Esophagus muscularis mucosa (tissue), 4 donors: ENCODE measurements at regions not wholly inside any gene's neighbourhood (a gene's known extent, or its start where the extent isn't known, plus 50 kb on each side); places are given as distances from the start of the nearest gene placed in this dataset.

Experiments used
- DNase-seq: peaks from one replicate; pipeline ENCODE4 v3.0.0-alpha.2; 2017; ENCODE audit errors: extremely low spot score
- H3K27ac ChIP-seq, 4 donors: fragments of 200-600 bp; sonication (generic); replicated peaks in 1 of 4; 1 replicate in 3 of 4; 2 replicates in 1 of 4; pipeline ENCODE4 v1.5.1; 2016 to 2019; ENCODE audit warnings: mild to moderate bottlenecking in 1 of 4
- H3K27me3 ChIP-seq, 4 donors: fragments of 200-600 bp; sonication (generic); one replicate each; pipeline versions ENCODE4 v1.5.1 to v1.6.0; 2016 to 2019
- H3K36me3 ChIP-seq, 4 donors: fragments of 200-600 bp; sonication (generic); one replicate each; pipeline ENCODE4 v1.5.1; 2016 to 2019
- H3K4me1 ChIP-seq, 4 donors: fragments of 200-600 bp; sonication (generic); one replicate each; pipeline ENCODE4 v1.5.1; 2016 to 2019
- H3K4me3 ChIP-seq, 4 donors: fragments of 200-600 bp; sonication (generic); 1 replicate in 2 of 4; 2 replicates in 2 of 4; pipeline ENCODE4 v1.5.1; 2016 to 2019; ENCODE audit warnings: mild to moderate bottlenecking in 4 of 4, moderate library complexity in 1 of 4
- H3K9me3 ChIP-seq, 4 donors: fragments of 200-600 bp; sonication (generic); 1 replicate in 3 of 4; 2 replicates in 1 of 4; pipeline ENCODE4 v1.5.1; 2016 to 2019
- CTCF ChIP-seq, 3 experiments: fragments of 200-600 bp in 2 of 3; fragments of 450-650 bp in 1 of 3; sonication (generic) in 2 of 3; IDR thresholded peaks; one replicate each; pipeline ENCODE4 v1.5.1; 2017 to 2019; ENCODE audit warnings: antibody characterized with exemption in 3 of 3, mild to moderate bottlenecking in 2 of 3, moderate library complexity in 1 of 3
- EP300 ChIP-seq: sonication (generic); formaldehyde crosslinking; IDR thresholded peaks from one replicate; pipeline ENCODE4 v1.6.1; 2017; ENCODE audit warnings: antibody characterized with exemption
- POLR2A ChIP-seq: fragments of 450-650 bp; IDR thresholded peaks from one replicate; pipeline ENCODE4 v1.6.1; 2017; ENCODE audit warnings: antibody characterized with exemption, moderate library complexity, mild to moderate bottlenecking, low read depth
- POLR2AphosphoS5 ChIP-seq, 2 donors: sonication (generic); formaldehyde crosslinking; IDR thresholded peaks; one replicate each; pipeline ENCODE4 v1.6.1; 2017; ENCODE audit warnings: antibody characterized with exemption in 2 of 2
- WGBS: methylation state at CpG from one replicate; pipeline ENCODE4 v1.1.5; 2018; 5-methylcytosine and 5-hydroxymethylcytosine counted together
- intact Hi-C: fragments of 100-400 bp; cut with DNase I; formaldehyde crosslinking; loops from one replicate; pipeline ENCODE4 v1.15.1; 2023

- intact Hi-C loops = no loop called here
- H3K27me3 ChIP-seq = no peaks in the 10 kb centered on the region
- H3K36me3 ChIP-seq = no peaks in the 10 kb centered on the region
- no peak for DNase-seq
- H3K27ac ChIP-seq = no peak overlapping the region
- 72% methylated on average over 4 of the region's 4 CpGs for WGBS
- H3K9me3 ChIP-seq = no peaks in the 10 kb centered on the region
- no peak overlapping the region for H3K4me3 ChIP-seq
- TF ChIP-seq CTCF (IDR thresholded peaks at IDR 0.05) (no peak), POLR2AphosphoS5 (IDR thresholded peaks at IDR 0.05) (no peak), EP300 (no peak), POLR2A (no peak)
- no peaks in the 10 kb centered on the region for H3K4me1 ChIP-seq
Observed at GRCh38 chr15:94930960-94931359, 699.6 kb downstream of the MCTP2 start.

GRCh38 chr15:94934440-94934839 is 703.1 kb downstream of the MCTP2 start:
- no peak overlapping the region for H3K4me3 ChIP-seq
- H3K9me3 ChIP-seq = no peaks in the 10 kb centered on the region
- H3K36me3 ChIP-seq = no peaks in the 10 kb centered on the region
- WGBS = 81% methylated on average over 3 of the region's 3 CpGs
- TF ChIP-seq POLR2AphosphoS5 (IDR thresholded peaks at IDR 0.05) (no peak), EP300 (no peak), POLR2A (no peak), CTCF (IDR thresholded peaks at IDR 0.05) (no peak)
- no peak for DNase-seq
- H3K4me1 ChIP-seq = no peaks in the 10 kb centered on the region
- no peak overlapping the region for H3K27ac ChIP-seq
- H3K27me3 ChIP-seq = no peaks in the 10 kb centered on the region
- intact Hi-C loops = no loop called here

GRCh38 chr15:94937242-94937641 is 705.9 kb downstream of the MCTP2 start:
- H3K9me3 ChIP-seq = no peaks in the 10 kb centered on the region
- no peaks in the 10 kb centered on the region for H3K36me3 ChIP-seq
- no peak overlapping the region for H3K4me3 ChIP-seq
- intact Hi-C loops = no loop called here
- WGBS = 82% methylated on average over 2 of the region's 2 CpGs
- no peak overlapping the region for H3K27ac ChIP-seq
- no peaks in the 10 kb centered on the region for H3K27me3 ChIP-seq
- TF ChIP-seq CTCF (IDR thresholded peaks at IDR 0.05) (no peak), POLR2AphosphoS5 (IDR thresholded peaks at IDR 0.05) (no peak), POLR2A (no peak), EP300 (no peak)
- no peak for DNase-seq
- H3K4me1 ChIP-seq = no peaks in the 10 kb centered on the region

- intact Hi-C loops = no loop called here
- no peaks in the 10 kb centered on the region for H3K9me3 ChIP-seq
- no peaks in the 10 kb centered on the region for H3K36me3 ChIP-seq
- no peaks in the 10 kb centered on the region for H3K27me3 ChIP-seq
- TF ChIP-seq POLR2A (no peak), CTCF (IDR thresholded peaks at IDR 0.05) (no peak), EP300 (no peak), POLR2AphosphoS5 (IDR thresholded peaks at IDR 0.05) (no peak)
- no peak overlapping the region for H3K27ac ChIP-seq
- H3K4me1 ChIP-seq = no peaks in the 10 kb centered on the region
- H3K4me3 ChIP-seq = no peak overlapping the region
- no peak for DNase-seq
Observed at GRCh38 chr15:94943888-94944287, 712.5 kb downstream of the MCTP2 start.

GRCh38 chr15:94951538-94951937 is 720.2 kb downstream of the MCTP2 start:
- intact Hi-C loops = no loop called here
- Histone ChIP-seq H3K9me3 (peaks cover 0 to 3% (median 1%) of the 10 kb centered on the region in 4 donors), H3K4me1 (no peaks in the 10 kb centered on the region), H3K4me3 (no peak overlapping the region), H3K27me3 (no peaks in the 10 kb centered on the region), H3K36me3 (no peaks in the 10 kb centered on the region), H3K27ac (no peak overlapping the region)
- no peak for TF ChIP-seq CTCF (IDR thresholded peaks at IDR 0.05)
- TF ChIP-seq EP300 = no peak
- no peak for TF ChIP-seq POLR2A
- no peak for TF ChIP-seq POLR2AphosphoS5 (IDR thresholded peaks at IDR 0.05)
- 65% methylated on average over 2 of the region's 2 CpGs for WGBS
- DNase-seq = no peak
